SK-N-SH (cell line): ENCODE measurements at regions not wholly inside any gene's neighbourhood (a gene's known extent, or its start where the extent isn't known, plus 50 kb on each side); places are given as distances from the start of the nearest gene placed in this dataset.

Source experiments
- CTCF ChIA-PET: fragments of 300-600, 350-600 bp; formaldehyde crosslinking; extraction: SDS; loops from one replicate; lab custom pipeline; 2021; lab: Yijun Ruan, JAX
- POLR2A ChIA-PET: fragments of 350-600 bp; sonication (Branson Sonifier 250); formaldehyde crosslinking; extraction: SDS; loops from one replicate; lab custom pipeline; 2020; ENCODE audit warnings: antibody characterized with exemption, inconsistent platforms; lab: Yijun Ruan, JAX
- DNase-seq: peaks from one replicate; pipeline ENCODE4 v3.0.0; 2012
- H2AFZ ChIP-seq: fragments of 200-600 bp; sonication (generic); 2 replicates; pipeline ENCODE4 v1.8.1; 2016; ENCODE audit warnings: antibody characterized with exemption, mild to moderate bottlenecking, low read depth
- H3F3A ChIP-seq: fragments of 200-600 bp; sonication (generic); replicated peaks from 2 replicates; pipeline ENCODE3; 2016; ENCODE audit warnings: antibody characterized with exemption, mild to moderate bottlenecking; ENCODE audit not compliant: insufficient read depth
- H3K27ac ChIP-seq, 2 experiments: fragments of 200-500 bp in 1 of 2; fragments of 200-600 bp in 1 of 2; sonication (Bioruptor generic) in 1 of 2; sonication (generic), shearing (Covaris generic) in 1 of 2; 2 replicates each; pipeline versions ENCODE4 v1.5.1 to v1.6.1; 2014 to 2016; ENCODE audit warnings: low read depth in 2 of 2, inconsistent platforms in 1 of 2, low read length in 1 of 2, mild to moderate bottlenecking in 1 of 2, mixed read lengths in 1 of 2
- H3K27me3 ChIP-seq: fragments of 200-600 bp; sonication (generic), shearing (Covaris generic); 2 replicates; pipeline ENCODE4 v1.6.1; 2016; ENCODE audit warnings: mixed run types; ENCODE audit not compliant: insufficient read depth
- H3K36me3 ChIP-seq, 2 experiments: fragments of 200-500 bp in 1 of 2; fragments of 200-600 bp in 1 of 2; sonication (Bioruptor generic) in 1 of 2; sonication (generic) in 1 of 2; replicated peaks in 1 of 2; 2 replicates each; pipeline versions ENCODE3 to v1.5.1; 2014 to 2016; ENCODE audit warnings: low read length in 1 of 2, mild to moderate bottlenecking in 1 of 2; ENCODE audit not compliant: insufficient read depth in 2 of 2, control insufficient read depth in 1 of 2
- H3K4me1 ChIP-seq, 2 experiments: fragments of 200-500 bp in 1 of 2; fragments of 200-600 bp in 1 of 2; sonication (Bioruptor generic) in 1 of 2; sonication (generic), shearing (Covaris generic) in 1 of 2; 2 replicates each; pipeline versions ENCODE4 v1.5.1 to v1.6.1; 2014 to 2016; ENCODE audit warnings: low read depth in 1 of 2, low read length in 1 of 2, mixed run types in 1 of 2; ENCODE audit not compliant: insufficient read depth in 2 of 2, control insufficient read depth in 1 of 2
- H3K4me2 ChIP-seq: fragments of 200-600 bp; sonication (generic), shearing (Covaris generic); 2 replicates; pipeline ENCODE4 v1.6.1; 2017; ENCODE audit warnings: mixed run types
- H3K4me3 ChIP-seq, 2 experiments: fragments of 200-500 bp in 1 of 2; fragments of 200-600 bp in 1 of 2; sonication (Bioruptor generic) in 1 of 2; sonication (generic), shearing (Covaris generic) in 1 of 2; 2 replicates each; pipeline versions ENCODE4 v1.5.1 to v1.8.1; 2014 to 2016; ENCODE audit warnings: low read depth in 2 of 2, inconsistent platforms in 1 of 2, low read length in 1 of 2, mild to moderate bottlenecking in 1 of 2, mixed read lengths in 1 of 2, moderate library complexity in 1 of 2
- H3K79me2 ChIP-seq: fragments of 200-600 bp; sonication (generic); 2 replicates; pipeline ENCODE4 v1.8.1; 2017; ENCODE audit warnings: mild to moderate bottlenecking; ENCODE audit not compliant: insufficient read depth
- H3K9ac ChIP-seq: fragments of 200-600 bp; sonication (generic); 2 replicates; pipeline ENCODE4 v1.6.1; 2017; ENCODE audit warnings: mixed run types
- H3K9me2 ChIP-seq: fragments of 200-600 bp; sonication (generic); 2 replicates; pipeline ENCODE4 v1.6.1; 2017; ENCODE audit warnings: mixed run types
- H3K9me3 ChIP-seq: fragments of 200-600 bp; sonication (generic); 2 replicates; pipeline ENCODE4 v1.6.1; 2017; ENCODE audit warnings: mixed run types, mild to moderate bottlenecking, moderate library complexity
- H4K20me1 ChIP-seq: fragments of 200-600 bp; sonication (generic); 2 replicates; pipeline ENCODE4 v1.6.1; 2017; ENCODE audit warnings: mild to moderate bottlenecking, mixed run types; ENCODE audit not compliant: insufficient read depth
- CTCF ChIP-seq: fragments of 200-600 bp; sonication (generic); IDR thresholded peaks from 2 replicates; pipeline ENCODE4 v1.6.1; 2017; ENCODE audit warnings: antibody characterized with exemption, mild to moderate bottlenecking, moderate library complexity
- EP300 ChIP-seq, 2 experiments: IDR thresholded peaks; 2 replicates each; pipeline versions ENCODE4 v1.4.0 to v1.6.1; 2012; ENCODE audit warnings: borderline replicate concordance in 1 of 2, low read depth in 1 of 2, low read length in 1 of 2
- FOXJ3 ChIP-seq: sonication (generic); formaldehyde crosslinking; IDR thresholded peaks from 2 replicates; pipeline ENCODE4 v1.5.1; 2020; ENCODE audit warnings: mild to moderate bottlenecking, missing genetic modification reagents
- FOXM1 ChIP-seq: IDR thresholded peaks from 2 replicates; pipeline ENCODE4 v1.4.0; 2012; ENCODE audit warnings: low read depth, mild to moderate bottlenecking
- JUND ChIP-seq: IDR thresholded peaks from 2 replicates; pipeline ENCODE4 v1.4.0; 2012
- MEF2A ChIP-seq: IDR thresholded peaks from 2 replicates; pipeline ENCODE4 v1.4.0; 2012; ENCODE audit warnings: low read depth, borderline replicate concordance
- MXI1 ChIP-seq: IDR thresholded peaks from 2 replicates; pipeline ENCODE4 v1.6.1; 2012; ENCODE audit warnings: mild to moderate bottlenecking, low read depth, low read length, improper control_type of control experiment
- REST ChIP-seq: IDR thresholded peaks from 2 replicates; pipeline ENCODE4 v1.6.1; 2012; ENCODE audit warnings: mild to moderate bottlenecking, low read depth, low read length, moderate library complexity
- SIN3A ChIP-seq: IDR thresholded peaks from 2 replicates; pipeline ENCODE4 v1.6.1; 2012; ENCODE audit warnings: low read depth, mild to moderate bottlenecking, low read length, moderate library complexity, borderline replicate concordance
- SMC3 ChIP-seq: IDR thresholded peaks from 2 replicates; pipeline ENCODE4 v1.6.1; 2012; ENCODE audit warnings: low read depth, low read length, improper control_type of control experiment
- TCF12 ChIP-seq: IDR thresholded peaks from 2 replicates; pipeline ENCODE4 v1.4.0; 2012
- USF1 ChIP-seq: IDR thresholded peaks from 2 replicates; pipeline ENCODE4 v1.4.0; 2012; ENCODE audit warnings: low read depth, borderline replicate concordance
- USF2 ChIP-seq: fragments of 150-350 bp; IDR thresholded peaks from 2 replicates; pipeline ENCODE4 v1.6.1; 2017; ENCODE audit warnings: antibody characterized with exemption, low read length, low read depth, borderline replicate concordance
- ZBTB33 ChIP-seq: IDR thresholded peaks from 2 replicates; pipeline ENCODE4 v1.4.0; 2012; ENCODE audit warnings: low read depth, borderline replicate concordance
- WGBS: methylation state at CpG from one replicate; pipeline ENCODE4 v1.1.6; 2017; ENCODE audit warnings: low lambda C conversion rate; 5-methylcytosine and 5-hydroxymethylcytosine counted together

DNA sequence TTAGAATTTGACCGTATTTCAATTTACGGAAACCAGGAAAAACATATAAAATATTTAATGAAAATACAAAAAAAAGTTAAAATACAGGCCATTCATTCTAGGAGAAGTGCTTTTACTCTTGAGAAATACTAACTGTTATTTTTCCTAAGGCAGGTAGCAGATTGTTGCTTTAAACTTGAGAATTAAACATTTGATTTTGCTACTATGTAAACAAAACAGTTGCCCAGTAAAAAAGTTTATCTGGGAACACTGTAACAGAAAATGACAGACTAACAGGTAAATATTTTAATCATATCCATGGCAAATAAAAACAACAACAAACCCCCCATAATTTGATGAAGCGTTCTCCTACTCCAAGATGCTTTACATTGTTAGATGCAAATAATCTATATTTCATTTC, 350.5 kb downstream of the CRPPA start (continued):
- TF ChIP-seq REST (no peak), CTCF (no peak), MXI1 (no peak)

GRCh38 chr7:16069998-16070397, 351.3 kb downstream of the CRPPA start:
- no peaks in the 10 kb centered on the region for H4K20me1 ChIP-seq
- H3K79me2 ChIP-seq: no peaks in the 10 kb centered on the region
- no peak overlapping the region for H2AFZ ChIP-seq
- H3K27ac ChIP-seq: no peak overlapping the region
- CTCF ChIA-PET: interaction anchor here (0.9 to 1.1 kb wide), 2 partner anchors 20 to 871 kb away, joined by 3 to 7 read pairs; no protein-coding TSS in a partner anchor
- peaks cover 4% of the 10 kb centered on the region for H3F3A ChIP-seq
- H3K9me3 ChIP-seq: no peaks in the 10 kb centered on the region
- no peaks in the 10 kb centered on the region for H3K4me1 ChIP-seq
- no peaks in the 10 kb centered on the region for H3K9me2 ChIP-seq
- peaks cover 17% of the 10 kb centered on the region; the same call in 1 of the 2 replicates for H3K27me3 ChIP-seq
- H3K9ac ChIP-seq: no peak overlapping the region
- H3K4me3 ChIP-seq: no peak overlapping the region
- no peak for TF ChIP-seq JUND
- TF ChIP-seq MXI1: no peak
- TF ChIP-seq MEF2A: no peak
- TF ChIP-seq EP300 (IDR thresholded peaks at IDR 0.05; ENCODE audit: borderline replicate concordance in 1 of 2, low read depth in 1 of 2, low read length in 1 of 2): no peak
- no peak for TF ChIP-seq FOXM1
- TF ChIP-seq USF2: no peak
- TF ChIP-seq SMC3: no peak
- no peak for TF ChIP-seq TCF12
- TF ChIP-seq USF1: no peak
- TF ChIP-seq SIN3A: no peak
- no peak for TF ChIP-seq FOXJ3
- no peak for TF ChIP-seq ZBTB33
- TF ChIP-seq CTCF: no peak
- TF ChIP-seq, all 33 proteins: peak for 0
- Histone ChIP-seq H3K36me3 (no peaks in the 10 kb centered on the region), H3K4me2 (no peak overlapping the region)
- POLR2A ChIA-PET: no interaction called here
- WGBS: 23% methylated on average over 5 of the region's 5 CpGs
- DNase-seq: no peak
